KBM-7 (cell line): ENCODE measurements at regions not wholly inside any gene's neighbourhood (a gene's known extent, or its start where the extent isn't known, plus 50 kb on each side); places are given as distances from the start of the nearest gene placed in this dataset.
"Not testable (repeated sequence)": the region's sequence is repeated elsewhere in the genome, so short reads cannot be mapped to it uniquely, and the experiment has no call there.

Experiments
- DNase-seq: peaks from one replicate; pipeline ENCODE4 v3.0.0-alpha.2; 2015
- in situ Hi-C: fragments of 300-500 bp; cut with MboI; formaldehyde crosslinking; loops from 2 replicates; pipeline ENCODE4 v1.14.3; 2020; ENCODE audit warnings: low sequenced_read_pairs, low pct_unique_long_range_greater_than_20kb, mixed read lengths

DNA sequence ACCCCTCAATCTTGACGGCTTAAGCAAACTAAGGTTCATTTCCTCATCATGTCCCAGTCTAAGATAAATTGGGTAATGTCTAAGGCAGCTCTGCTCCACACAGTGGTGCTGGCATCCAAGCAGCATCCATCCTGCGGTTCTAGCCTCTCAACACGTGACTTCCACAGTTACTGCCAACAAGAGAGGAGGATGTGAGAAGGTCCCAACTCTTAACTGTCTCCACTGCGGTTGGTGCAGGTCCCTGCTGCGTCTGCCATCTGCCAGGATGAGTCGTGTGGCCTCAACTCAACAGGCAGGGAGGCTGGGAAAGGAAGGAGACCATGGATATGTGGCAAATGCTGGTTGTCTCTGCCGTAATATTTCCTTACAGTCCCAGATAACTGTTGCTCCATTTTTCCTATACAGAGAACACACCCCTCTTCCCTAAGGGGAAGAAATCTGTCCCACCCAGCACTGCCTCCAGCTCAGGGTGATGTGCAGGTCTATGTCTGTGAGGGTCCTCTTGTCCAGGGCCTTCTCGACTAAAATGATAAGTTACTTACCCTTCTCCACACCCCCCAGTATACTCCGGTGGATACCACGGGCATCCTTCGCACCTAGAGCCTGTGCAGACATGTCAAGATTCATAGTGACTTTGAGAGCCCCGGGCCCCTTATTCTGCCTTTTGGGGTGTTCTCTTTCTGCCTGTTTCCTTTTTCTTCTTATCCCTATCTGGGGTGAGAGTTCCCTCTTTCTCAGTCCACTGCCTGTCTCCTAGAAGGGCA is 64.7 kb downstream of the KCNJ18 start:
- in situ Hi-C loops = no loop called here

DNA sequence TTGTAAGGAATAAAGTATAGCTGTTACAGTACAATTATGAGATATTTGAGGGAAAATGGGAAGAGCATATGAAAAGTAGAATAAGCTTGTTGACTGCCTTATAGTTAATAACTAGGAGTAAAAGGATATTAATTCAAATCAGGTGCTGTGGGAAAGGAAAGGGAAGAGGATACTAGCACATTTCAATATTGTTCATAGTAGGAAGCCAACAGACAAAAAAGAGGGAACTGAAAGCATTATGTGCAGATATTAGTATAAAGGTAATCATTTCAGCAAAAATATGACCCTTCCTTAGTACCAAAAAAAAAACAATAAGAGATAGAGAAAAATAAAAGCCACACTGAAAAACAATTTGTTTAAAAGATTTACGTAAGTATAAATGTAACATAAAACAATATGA is 67.3 kb downstream of the KCNJ18 start:
- DNase-seq, in situ Hi-C loops: not testable (repeated sequence)

More for the DNA sequence above, 64.7 kb downstream of the KCNJ18 start:
- no peak for DNase-seq

DNA sequence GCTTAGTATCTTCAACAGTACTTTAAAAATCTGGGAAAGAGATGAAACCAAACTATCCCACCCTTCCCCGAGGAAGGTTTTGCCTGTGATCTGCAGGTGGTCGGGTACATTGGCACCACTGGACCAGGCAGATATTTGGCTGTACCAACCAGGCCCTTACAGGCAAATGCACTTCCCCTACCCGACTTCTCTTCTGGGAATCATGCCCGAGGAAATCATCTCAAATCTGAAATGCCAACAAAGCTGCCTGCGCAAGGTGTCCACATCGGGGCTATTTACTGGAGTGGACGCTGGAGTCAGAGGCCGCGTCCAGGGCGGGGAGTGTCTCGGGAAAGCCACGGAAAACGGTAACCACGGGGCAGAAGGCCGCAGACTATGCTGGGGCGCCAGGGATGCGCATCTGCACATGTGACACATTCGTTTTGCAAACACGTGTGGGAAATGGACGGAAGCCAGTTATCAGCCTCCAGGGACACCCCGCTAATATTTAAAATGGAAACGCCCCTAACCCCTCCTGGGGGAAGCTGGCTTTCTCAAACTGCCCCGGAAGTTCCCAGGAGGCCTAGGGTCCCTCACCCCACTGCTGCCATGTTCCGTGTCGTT is 71.5 kb downstream of the KCNJ18 start:
- DNase-seq, in situ Hi-C loops: not testable (repeated sequence)

DNA sequence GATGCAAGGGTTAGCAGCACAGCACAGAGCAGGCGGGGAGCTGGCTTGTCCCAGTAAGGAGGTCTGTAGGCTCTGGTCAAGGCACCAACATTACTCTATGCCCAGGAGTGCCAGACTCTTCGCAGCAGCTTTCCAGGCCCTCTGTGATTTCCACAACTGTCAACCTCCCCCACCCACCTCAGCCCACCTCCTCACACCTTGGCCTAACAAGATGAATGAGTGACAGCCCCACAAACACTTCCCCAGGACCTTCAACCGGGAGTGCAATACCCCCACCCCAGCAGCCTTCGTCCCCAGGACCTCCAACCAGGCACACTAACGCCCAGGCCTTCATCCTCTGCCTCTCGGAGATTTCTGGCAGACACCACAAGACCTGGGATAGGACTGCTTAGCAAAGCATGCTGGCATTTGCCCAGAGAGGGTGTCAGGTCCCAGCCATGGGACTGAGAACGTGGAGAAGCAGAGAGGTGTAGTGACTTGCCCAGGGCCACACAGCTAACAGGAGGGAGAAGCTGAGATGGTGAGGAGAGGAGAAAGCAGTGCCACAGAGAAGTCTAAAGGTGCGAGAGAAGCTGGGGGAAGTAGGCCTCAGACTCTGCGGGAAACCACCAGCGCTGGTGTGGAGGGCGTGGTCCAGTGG is 73.4 kb downstream of the KCNJ18 start:
- DNase-seq, in situ Hi-C loops: not testable (repeated sequence)

DNA sequence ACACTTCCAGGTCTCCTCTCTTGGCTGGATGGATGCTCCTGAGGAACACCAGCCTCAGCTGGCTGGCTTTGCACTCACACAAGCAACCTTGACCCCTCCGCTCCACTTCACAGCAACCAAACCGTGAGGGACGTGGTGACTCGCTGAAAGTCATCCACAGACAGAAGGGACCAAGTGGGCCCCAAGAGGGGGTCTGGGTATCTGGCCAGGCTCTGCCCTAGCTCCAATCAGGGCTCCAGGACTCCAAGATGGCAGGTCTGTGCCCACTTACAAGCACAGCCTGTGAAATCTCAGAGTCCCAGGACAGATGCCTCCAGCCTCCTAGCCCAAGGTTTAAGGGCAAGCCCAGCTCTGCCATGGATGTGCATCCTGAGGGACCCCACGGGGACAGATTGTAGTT is 74.2 kb downstream of the KCNJ18 start:
- DNase-seq, in situ Hi-C loops: not testable (repeated sequence)

DNA sequence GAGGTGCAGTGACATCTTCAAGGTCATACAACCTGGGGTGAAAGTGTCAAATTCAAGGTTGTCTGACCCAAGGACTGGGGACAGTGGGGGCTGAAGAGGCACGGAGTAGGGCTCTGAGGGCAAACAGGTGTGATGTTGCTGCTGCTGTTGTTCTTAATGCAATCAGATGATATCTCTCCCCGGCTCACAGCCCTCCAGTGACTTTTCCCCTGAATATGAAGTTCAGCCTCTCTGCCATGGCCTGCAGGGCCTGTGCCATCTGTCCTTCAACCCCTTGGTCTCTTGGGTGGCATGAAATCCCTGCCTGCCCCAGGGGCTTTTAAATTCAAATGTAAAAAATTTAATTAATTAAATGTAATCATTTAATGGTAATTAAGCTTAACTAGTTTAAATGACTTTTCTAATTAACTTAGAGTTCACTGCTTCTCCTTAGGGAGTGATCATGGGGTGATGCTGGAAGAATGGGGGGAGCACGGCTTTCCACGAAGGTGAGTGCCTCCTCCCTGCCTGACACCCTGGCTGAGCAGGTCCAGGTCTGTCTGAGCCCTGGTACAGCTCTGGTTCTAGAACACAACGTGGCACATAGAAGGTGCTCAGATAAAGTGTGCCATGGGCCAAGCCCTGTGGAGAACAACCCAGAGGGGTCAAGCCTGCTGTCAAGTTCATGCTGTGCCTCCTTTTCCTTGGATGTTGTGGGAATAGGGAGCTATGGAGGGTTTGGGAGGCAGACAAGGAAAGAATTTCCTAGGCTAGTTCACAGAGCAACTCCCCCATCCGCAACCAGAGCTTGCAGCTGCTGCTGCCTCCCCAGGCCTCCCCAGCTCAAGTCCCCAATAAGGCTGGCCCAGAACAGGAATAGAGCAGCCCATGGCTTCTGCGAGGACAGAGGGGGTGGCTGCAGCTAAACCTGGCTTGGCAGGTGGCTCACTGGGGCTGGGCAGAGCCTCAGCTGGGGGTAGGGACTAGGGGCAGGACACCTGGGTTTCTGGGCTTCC is 75.1 kb downstream of the KCNJ18 start:
- DNase-seq, in situ Hi-C loops: not testable (repeated sequence)

DNA sequence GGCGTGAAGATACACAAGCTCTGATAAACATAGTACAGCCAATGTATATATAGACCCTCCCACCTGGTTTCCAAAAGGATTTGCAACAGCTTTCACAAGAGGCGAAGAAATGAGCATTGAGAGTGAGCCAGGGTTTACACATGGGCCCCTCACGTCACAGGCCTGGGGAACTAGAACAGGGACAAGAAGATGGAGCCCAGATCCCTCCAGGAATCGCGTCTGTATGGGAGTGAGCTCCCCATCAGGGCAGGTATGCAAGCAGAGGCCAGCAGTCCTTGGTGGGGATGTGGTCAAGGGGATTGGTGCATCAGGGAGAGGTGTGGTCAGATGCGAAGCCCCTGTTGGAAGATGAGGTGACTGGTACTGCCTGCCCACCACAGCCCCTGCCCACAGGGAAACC is 75.9 kb downstream of the KCNJ18 start:
- in situ Hi-C loops, DNase-seq: not testable (repeated sequence)

DNA sequence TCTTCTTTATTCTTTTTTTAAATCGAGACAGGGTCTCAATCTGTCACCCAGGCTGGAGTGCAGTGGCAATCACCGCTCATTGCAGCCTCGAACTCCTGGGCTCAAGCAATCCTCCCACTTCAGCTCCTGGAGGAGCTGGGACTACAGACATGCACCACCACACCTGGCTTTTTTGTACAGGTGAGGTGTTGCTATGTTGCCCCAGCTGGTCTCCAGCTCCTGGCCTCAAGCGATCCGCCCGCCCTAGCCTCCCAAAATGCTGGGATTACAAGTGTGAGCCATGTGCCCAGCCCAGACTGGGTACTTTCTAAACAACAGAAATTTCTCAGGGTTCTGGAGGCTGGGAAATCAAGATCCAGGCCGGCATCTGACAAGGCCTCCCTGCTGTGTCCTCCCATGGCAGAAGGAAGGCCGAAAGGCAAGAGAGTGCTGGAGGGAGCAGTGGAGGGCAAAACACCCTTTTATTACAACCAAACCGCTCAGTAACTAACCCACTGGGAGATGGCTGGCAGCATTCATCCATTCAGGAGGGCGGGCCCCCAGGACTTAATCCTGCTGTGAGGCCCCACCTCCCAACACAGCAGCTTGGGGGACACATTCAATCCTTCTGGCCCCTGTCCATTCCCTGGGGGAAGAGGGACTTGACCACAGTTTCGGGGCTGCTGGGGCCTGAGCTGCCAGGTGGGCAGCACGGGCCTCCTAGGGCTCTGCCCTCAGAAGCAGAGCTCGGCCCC is 76.6 kb downstream of the KCNJ18 start:
- DNase-seq, in situ Hi-C loops: not testable (repeated sequence)

DNA sequence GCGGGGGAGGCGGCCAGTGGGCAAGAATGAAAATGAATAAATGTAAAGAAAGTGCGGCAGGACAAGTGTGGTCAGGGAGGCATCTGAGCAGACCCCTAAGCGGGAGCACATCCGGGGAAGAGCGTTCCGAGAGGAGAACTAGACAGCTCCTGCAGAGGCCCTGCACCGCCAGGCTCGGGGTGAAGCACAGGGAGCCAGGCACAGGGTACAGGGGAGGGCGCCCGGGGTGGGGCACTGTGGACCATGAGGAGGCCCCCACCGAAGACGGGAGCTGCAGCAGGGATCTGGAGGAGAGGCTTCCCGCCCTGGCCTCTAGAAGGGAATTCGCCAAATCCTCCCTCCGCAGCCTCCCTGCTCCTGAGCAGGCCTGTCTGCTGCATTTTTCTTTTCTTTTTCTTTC is 77.5 kb downstream of the KCNJ18 start:
- in situ Hi-C loops, DNase-seq: not testable (repeated sequence)

DNA sequence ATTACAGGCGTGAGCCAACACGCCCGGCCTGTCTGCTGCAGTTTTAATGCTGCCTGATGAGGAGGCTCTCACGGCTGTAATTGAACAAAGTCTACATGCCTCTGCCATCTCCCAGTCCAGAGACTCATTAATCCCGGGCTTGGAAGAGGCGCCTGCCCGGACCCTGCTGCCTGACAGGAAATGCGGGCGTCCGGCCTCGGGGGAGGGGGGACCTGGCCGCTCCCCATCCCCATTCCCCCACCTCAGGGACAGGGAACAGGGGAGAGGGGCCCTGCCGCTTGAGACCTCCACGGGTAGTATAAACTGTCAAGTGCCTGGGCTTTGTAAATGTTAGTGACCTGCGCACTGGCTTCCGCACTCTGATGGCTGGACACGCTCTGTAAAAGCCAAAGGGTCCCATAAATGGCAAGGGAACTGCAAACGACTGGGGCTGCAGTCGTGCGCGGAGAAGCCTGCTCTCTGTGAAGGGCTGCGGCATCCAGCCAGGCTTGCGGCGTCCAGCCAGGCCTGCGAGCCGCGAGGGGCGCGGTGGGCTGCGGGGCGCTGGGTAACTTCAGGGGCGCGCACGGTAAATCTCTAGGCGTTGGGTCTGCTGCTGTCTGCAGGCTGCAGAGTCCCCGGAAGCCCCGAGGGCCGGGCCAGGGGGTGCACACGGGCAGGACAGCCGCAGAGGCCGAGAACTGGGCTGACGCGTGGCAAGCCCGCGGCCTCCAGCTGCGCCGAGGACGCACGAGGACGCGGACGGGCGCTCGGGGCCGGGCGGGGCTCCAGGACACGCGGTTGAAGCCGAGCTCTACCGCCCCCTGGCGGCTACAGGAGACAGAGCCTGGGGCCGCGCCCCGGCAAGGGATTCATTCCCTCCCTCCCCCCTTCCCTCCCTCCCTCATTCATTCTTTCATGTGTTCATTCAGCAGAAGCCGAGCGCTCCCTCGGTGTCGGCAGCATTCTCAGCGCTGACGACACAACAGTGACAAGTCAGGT is 78.4 kb downstream of the KCNJ18 start:
- in situ Hi-C loops, DNase-seq: not testable (repeated sequence)

DNA sequence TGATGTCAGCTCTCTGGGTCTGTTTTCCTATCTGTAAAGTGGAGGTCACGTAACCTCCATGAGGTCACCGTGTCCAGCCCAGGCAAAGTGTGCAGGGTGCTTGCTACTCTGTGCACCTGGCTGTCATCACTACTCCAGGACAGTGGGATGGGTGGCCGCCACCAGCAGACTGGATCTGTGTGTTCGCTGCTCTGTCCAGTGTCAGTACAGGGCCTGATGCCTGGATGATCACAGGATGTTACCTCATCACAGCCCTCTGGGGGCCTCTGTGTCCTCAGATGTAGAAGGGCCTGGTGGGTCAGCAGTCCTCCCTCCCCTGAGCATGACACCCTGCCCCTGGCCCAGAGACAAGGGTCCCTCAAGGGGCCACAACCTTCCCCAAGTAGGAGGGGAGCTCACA is 80.0 kb downstream of the KCNJ18 start:
- no peak for DNase-seq
- in situ Hi-C loops = no loop called here

DNA sequence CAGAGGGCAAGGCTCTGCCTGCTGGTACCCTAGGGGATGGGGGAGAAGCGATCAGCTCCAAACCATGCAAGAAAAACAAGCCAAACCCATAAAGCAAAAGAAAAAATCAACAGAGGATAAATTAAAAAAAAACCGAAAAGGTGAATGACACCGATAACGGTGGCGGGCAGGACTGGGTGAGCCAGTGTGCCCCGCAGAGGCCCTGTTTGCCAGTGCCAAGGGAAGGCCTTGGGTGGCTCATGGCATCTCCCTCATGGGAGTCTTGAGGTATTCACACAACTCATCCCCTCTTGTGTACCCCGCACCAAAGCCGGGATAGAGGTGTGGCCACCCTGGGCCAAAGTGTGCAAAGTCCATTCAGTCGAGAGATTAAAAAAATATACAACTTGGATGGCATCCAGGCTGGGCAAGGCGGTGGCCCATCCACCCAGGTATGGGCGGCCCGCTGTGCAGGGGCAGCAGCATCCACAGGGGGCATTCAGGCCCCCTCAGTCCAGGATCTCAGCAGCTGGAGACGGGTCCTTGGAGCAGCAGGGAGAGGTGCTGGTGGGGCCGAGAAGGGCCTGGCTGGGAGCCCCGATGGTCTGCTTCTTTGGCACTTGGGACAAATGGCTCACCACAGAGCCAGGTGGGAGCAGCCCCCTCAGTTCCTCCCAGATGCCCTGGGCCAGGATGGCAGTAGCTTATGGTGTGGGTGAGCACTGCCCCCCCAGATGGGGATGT is 80.8 kb downstream of the KCNJ18 start:
- in situ Hi-C loops, DNase-seq: not testable (repeated sequence)

DNA sequence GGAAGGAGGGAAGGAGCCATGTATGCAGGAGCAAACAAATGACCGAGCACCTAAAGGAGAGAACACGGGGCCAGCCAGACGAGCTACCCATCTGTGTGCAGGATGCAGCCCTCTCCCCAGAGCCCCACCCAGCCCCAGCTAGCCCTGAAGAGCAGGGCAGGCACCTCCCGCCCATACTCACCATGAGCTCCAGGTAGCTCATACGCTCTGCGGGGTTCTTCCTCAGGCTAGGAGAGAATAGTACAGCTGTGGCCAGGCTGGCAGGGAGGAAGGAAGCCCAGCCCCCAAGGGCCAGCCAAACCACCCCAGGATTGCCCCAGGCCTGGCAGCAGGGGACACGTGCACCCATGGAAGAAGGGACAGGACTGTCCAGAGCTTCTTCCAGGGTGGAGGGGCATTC is 81.9 kb downstream of the KCNJ18 start:
- in situ Hi-C loops = no loop called here
- DNase-seq = no peak

DNA sequence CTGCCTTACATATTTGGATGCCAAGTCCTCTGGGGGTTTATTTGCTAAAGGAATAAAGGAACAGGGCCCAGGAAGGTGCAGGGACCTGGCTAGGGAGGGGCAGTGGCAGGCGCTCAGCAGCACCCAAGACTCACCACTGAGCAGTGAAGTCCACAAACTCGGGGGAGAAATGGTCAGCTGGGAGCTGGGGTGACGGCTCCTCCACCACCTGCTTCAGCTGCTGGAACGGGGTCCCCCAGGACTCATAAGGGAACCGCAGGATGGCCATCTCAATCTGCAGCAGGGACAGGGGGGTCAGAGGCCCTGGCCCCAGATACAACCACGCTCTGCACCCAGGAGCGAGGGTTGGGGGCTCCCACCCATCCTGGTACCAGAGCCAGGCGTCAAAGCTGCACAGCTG is 83.2 kb downstream of the KCNJ18 start:
- DNase-seq = not testable (repeated sequence)

DNA sequence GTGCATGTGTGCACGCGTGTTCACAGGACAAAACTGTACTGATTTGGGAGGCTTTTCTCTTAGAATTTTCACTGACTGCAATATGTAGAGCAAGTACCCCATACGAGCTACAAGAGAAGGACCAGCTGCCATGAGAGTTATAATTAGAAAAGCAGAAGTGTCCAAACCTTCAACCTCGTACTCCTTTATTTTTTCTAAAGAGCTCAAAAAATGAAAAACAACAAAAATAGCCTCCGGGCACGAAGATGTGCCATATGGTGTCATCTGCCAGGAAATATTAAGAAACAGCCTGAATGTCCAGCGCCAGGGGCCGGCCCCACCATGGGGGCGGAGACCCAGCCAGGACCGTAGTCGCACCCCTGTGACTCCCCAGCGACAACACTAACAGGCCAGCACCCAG is 84.6 kb downstream of the KCNJ18 start:
- in situ Hi-C loops = loop anchor here (25.0 kb wide), 1 partner anchor 465 kb away; no protein-coding TSS in a partner anchor
- DNase-seq = not testable (repeated sequence)

More for the DNA sequence above, 83.2 kb downstream of the KCNJ18 start:
- in situ Hi-C loops = loop anchor here (25.0 kb wide), 1 partner anchor 463 kb away; no protein-coding TSS in a partner anchor

DNA sequence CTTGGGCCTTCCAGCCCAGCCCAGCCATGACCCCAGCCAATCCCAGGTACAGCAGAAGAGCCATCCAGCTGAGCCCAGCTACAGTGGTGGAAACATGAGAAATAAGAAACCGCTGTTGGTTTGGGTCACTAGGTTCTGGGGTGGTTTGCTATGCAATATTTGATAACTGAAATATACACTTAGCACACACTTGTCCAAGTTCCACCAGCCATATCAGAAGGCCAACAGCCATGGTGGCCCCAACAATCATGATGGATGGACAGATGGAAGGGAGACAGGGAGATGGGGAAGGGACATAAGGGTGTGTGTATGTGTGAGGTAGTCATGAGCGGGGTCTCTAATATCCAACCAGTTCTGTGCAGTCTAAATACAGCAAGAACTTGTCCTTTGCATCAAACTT is 86.5 kb downstream of the KCNJ18 start:
- in situ Hi-C loops = loop anchor here (25.0 kb wide), 1 partner anchor 467 kb away; no protein-coding TSS in a partner anchor

More for the DNA sequence above, 86.5 kb downstream of the KCNJ18 start:
- DNase-seq = not testable (repeated sequence)
